AG04450 (cell line): ENCODE measurements at regions not wholly inside any gene's neighbourhood (a gene's known extent, or its start where the extent isn't known, plus 50 kb on each side); places are given as distances from the start of the nearest gene placed in this dataset.
"Not testable (repeated sequence)": the region's sequence is repeated elsewhere in the genome, so short reads cannot be mapped to it uniquely, and the experiment has no call there.

ENCODE experiments used
- CTCF ChIA-PET: fragments of 300-600, 350-600 bp; formaldehyde crosslinking; extraction: SDS; loops from one replicate; lab custom pipeline; 2022; ENCODE audit warnings: antibody characterized with exemption, inconsistent platforms; lab: Charles Lee
- POLR2A ChIA-PET: fragments of 350-600 bp; formaldehyde crosslinking; extraction: SDS; loops from one replicate; lab custom pipeline; 2021; ENCODE audit warnings: antibody characterized with exemption, inconsistent platforms; lab: Yijun Ruan, JAX
- DNase-seq: peaks from one replicate; pipeline ENCODE4 v3.0.0-alpha.2; 2011; ENCODE audit warnings: low read depth, low spot score
- H3K27ac ChIP-seq: one replicate; pipeline ENCODE4 v1.5.1; 2012; ENCODE audit warnings: low read depth, low read length, control low read depth
- H3K27me3 ChIP-seq: one replicate; pipeline ENCODE4 v1.6.0; 2012; ENCODE audit warnings: low read length; ENCODE audit not compliant: control insufficient read depth, insufficient read depth
- H3K4me3 ChIP-seq: 2 replicates; pipeline ENCODE4 v1.5.1; 2011; ENCODE audit warnings: mild to moderate bottlenecking, low read depth, low read length, control low read depth
- H3K9me3 ChIP-seq: 2 replicates; pipeline ENCODE4 v1.5.1; 2012; ENCODE audit warnings: low read length; ENCODE audit not compliant: control insufficient read depth, insufficient read depth
- TF ChIP-seq, protein P1 (sequence below): IDR thresholded peaks from 2 replicates; pipeline ENCODE4 v1.5.1; 2011; ENCODE audit warnings: low read depth, low read length, control low read depth, inconsistent platforms

- no peak overlapping the region for H3K4me3 ChIP-seq
- no peaks in the 10 kb centered on the region for H3K27me3 ChIP-seq
- TF ChIP-seq, protein P1, sequence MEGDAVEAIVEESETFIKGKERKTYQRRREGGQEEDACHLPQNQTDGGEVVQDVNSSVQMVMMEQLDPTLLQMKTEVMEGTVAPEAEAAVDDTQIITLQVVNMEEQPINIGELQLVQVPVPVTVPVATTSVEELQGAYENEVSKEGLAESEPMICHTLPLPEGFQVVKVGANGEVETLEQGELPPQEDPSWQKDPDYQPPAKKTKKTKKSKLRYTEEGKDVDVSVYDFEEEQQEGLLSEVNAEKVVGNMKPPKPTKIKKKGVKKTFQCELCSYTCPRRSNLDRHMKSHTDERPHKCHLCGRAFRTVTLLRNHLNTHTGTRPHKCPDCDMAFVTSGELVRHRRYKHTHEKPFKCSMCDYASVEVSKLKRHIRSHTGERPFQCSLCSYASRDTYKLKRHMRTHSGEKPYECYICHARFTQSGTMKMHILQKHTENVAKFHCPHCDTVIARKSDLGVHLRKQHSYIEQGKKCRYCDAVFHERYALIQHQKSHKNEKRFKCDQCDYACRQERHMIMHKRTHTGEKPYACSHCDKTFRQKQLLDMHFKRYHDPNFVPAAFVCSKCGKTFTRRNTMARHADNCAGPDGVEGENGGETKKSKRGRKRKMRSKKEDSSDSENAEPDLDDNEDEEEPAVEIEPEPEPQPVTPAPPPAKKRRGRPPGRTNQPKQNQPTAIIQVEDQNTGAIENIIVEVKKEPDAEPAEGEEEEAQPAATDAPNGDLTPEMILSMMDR = no peak
- no peak for DNase-seq
- no peak overlapping the region for H3K27ac ChIP-seq
- POLR2A ChIA-PET = no interaction called here
- CTCF ChIA-PET = no interaction called here
- H3K9me3 ChIP-seq = no peaks in the 10 kb centered on the region
Measured at GRCh38 chr3:148512648-148513047, 185.1 kb upstream of the AGTR1 start.

DNA sequence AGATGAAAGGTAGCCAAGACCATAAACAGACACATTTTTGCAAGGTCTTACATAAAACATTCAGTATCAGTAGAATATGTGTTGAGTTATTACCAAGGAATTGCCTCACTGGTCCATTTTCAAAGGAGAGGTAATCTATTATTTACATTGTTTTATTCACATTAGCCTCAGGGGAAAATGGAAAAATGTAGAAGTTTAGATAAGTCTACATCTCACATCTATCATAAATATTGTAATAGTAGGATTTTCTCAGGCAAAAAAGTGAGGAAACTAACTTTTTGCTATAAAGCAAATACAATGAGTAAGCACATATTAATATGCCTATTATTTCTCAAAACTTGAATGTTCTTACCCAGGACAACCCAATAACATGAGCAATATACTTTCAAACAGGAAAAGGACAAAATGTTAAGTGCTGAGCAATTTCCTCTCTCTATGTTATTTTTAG is 184.6 kb upstream of the AGTR1 start:
- Histone ChIP-seq H3K4me3 (no peak overlapping the region), H3K27me3 (no peaks in the 10 kb centered on the region), H3K9me3 (no peaks in the 10 kb centered on the region), H3K27ac (no peak overlapping the region)
- TF ChIP-seq, protein P1 = no peak
- DNase-seq = no peak
- POLR2A ChIA-PET = no interaction called here
- CTCF ChIA-PET = no interaction called here

- Histone ChIP-seq H3K27me3 (no peaks in the 10 kb centered on the region), H3K9me3 (no peaks in the 10 kb centered on the region), H3K27ac (no peak overlapping the region), H3K4me3 (no peak overlapping the region)
- ChIA-PET POLR2A (no interaction called here), CTCF (no interaction called here)
- TF ChIP-seq, protein P1 = no peak
- DNase-seq = no peak
Measured at GRCh38 chr3:148518520-148518919, 179.2 kb upstream of the AGTR1 start.

GRCh38 chr3:148525621-148526020 is 172.1 kb upstream of the AGTR1 start:
- POLR2A ChIA-PET = not testable (repeated sequence)

DNA sequence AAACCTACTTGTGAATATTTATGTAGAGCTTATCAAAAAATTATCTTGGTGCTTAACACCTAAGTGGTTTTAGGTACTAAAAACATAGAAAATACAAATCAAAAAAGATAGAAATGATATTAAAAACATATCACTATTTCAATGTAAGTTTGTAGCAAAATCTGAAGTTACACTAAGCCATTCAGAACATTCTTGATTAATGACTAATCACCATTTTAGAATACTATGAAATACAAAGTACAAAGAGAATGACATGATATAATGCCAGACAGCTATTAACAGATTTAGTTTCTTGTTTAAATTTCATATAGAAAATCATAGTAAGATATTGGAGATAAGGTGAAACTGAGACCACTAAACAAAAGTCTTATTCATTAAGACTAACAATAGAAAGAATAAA is 169.7 kb upstream of the AGTR1 start:
- no peaks in the 10 kb centered on the region for H3K9me3 ChIP-seq
- H3K27me3 ChIP-seq = no peaks in the 10 kb centered on the region
- CTCF ChIA-PET = no interaction called here
- H3K27ac ChIP-seq = no peak overlapping the region
- no peak overlapping the region for H3K4me3 ChIP-seq
- no peak for DNase-seq
- POLR2A ChIA-PET = no interaction called here
- TF ChIP-seq, protein P1 = no peak

More at GRCh38 chr3:148525621-148526020, 172.1 kb upstream of the AGTR1 start:
- H3K4me3 ChIP-seq, H3K27me3 ChIP-seq, H3K27ac ChIP-seq, H3K9me3 ChIP-seq, CTCF ChIA-PET, DNase-seq: not testable (repeated sequence)

- no peak overlapping the region for H3K27ac ChIP-seq
- H3K27me3 ChIP-seq = no peaks in the 10 kb centered on the region
- no peak overlapping the region for H3K4me3 ChIP-seq
- ChIA-PET POLR2A (no interaction called here), CTCF (no interaction called here)
- TF ChIP-seq, protein P1 = no peak
- no peaks in the 10 kb centered on the region for H3K9me3 ChIP-seq
- no peak for DNase-seq
Measured at GRCh38 chr3:148531836-148532235, 165.9 kb upstream of the AGTR1 start.
